Medulla oblongata (tissue), 1 donor: ENCODE measurements at regions not wholly inside any gene's neighbourhood (a gene's known extent, or its start where the extent isn't known, plus 50 kb on each side); places are given as distances from the start of the nearest gene placed in this dataset.

Source experiments
- DNase-seq: peaks from one replicate; pipeline ENCODE4 v3.0.0-alpha.2; 2015; ENCODE audit errors: extremely low spot score

GRCh38 chr1:219317762-219318353, 144.2 kb downstream of the LYPLAL1 start:
- DNase-seq: no peak

GRCh38 chr1:219316066-219316465, 142.4 kb downstream of the LYPLAL1 start:
- no peak for DNase-seq

- DNase-seq: no peak
These were observed 140.3 kb downstream of the LYPLAL1 start for GRCh38 chr1:219313961-219314360.

- no peak for DNase-seq
These were observed 139.3 kb downstream of the LYPLAL1 start for GRCh38 chr1:219312967-219313366.

GRCh38 chr1:219310181-219310728, 136.6 kb downstream of the LYPLAL1 start:
- no peak for DNase-seq

GRCh38 chr1:219308367-219308766, 134.7 kb downstream of the LYPLAL1 start:
- DNase-seq: no peak

- DNase-seq: no peak
These were observed 130.8 kb downstream of the LYPLAL1 start for GRCh38 chr1:219304227-219305226.

GRCh38 chr1:219302697-219303096, 129.0 kb downstream of the LYPLAL1 start:
- DNase-seq: no peak

GRCh38 chr1:219299420-219299819, 125.7 kb downstream of the LYPLAL1 start:
- DNase-seq: no peak

- no peak for DNase-seq
These were observed 125.0 kb downstream of the LYPLAL1 start for GRCh38 chr1:219298571-219299148.

GRCh38 chr1:219296430-219297355, 123.0 kb downstream of the LYPLAL1 start:
- no peak for DNase-seq

- no peak for DNase-seq
These were observed 120.6 kb downstream of the LYPLAL1 start for GRCh38 chr1:219294251-219294650.

- no peak for DNase-seq
These were observed 119.7 kb downstream of the LYPLAL1 start for GRCh38 chr1:219293410-219293809.

- DNase-seq: no peak
These were observed 119.3 kb downstream of the LYPLAL1 start for GRCh38 chr1:219292999-219293398.

GRCh38 chr1:219292341-219292740, 118.7 kb downstream of the LYPLAL1 start:
- DNase-seq: no peak

GRCh38 chr1:219289171-219289570, 115.5 kb downstream of the LYPLAL1 start:
- DNase-seq: no peak

- DNase-seq: no peak
These were observed 109.9 kb downstream of the LYPLAL1 start for GRCh38 chr1:219283541-219283940.

GRCh38 chr1:219281831-219282230, 108.2 kb downstream of the LYPLAL1 start:
- DNase-seq: no peak

- no peak for DNase-seq
These were observed 105.5 kb downstream of the LYPLAL1 start for GRCh38 chr1:219279017-219279770.

- no peak for DNase-seq
These were observed 104.6 kb downstream of the LYPLAL1 start for GRCh38 chr1:219278288-219278687.
